NCI-H1092 (cell line): ENCODE measurements at regions not wholly inside any gene's neighbourhood (a gene's known extent, or its start where the extent isn't known, plus 50 kb on each side); places are given as distances from the start of the nearest gene placed in this dataset.
"Not testable (repeated sequence)": the region's sequence is repeated elsewhere in the genome, so short reads cannot be mapped to it uniquely, and the experiment has no call there.

Experiments used
- DNase-seq: peaks from one replicate; lab custom pipeline; 2025; lab: John Stamatoyannopoulos, UW

DNA sequence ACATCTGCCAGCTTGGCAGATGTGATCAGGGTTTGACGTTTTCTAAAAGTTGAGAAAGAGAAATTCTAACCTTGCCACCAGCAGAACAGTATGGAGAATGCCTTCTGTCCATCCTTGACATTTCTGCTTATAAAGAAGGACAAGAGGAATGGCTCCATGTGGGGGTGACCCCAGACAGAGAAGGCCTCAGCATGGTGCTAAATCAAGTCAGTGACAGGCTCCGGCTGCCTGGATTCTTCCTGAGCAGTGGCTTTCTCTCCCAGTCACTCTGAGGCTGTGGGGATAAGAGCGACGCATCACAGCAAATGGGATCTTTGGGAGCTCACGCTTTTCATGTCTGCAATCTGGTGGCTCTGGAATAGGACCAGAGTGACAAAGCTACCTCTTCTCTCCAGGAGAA is 640.2 kb upstream of the CAMK1G start:
- DNase-seq = no peak

DNA sequence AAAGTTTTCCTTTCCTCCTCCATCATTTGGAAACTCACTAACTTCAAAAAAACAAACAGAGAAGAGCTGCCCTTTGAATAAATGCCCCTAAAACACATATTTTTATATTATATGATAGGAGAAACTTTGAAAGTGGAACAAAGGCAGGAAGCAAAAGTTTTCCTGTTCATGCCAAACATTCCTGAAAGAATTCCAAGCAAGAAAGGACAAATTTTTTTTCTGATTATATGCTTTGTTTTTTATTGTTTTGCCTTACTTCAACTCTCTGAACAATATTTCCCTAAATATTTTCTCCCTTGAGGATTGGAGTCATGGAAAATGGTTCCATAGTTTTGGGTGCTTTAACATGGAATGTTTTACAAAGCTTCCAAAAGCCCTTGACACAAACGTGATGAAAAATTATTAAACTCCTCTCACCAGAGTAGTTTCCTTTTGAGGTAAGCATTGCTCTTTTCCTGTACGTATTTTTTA is 638.5 kb upstream of the CAMK1G start:
- DNase-seq = no peak

GRCh38 chr1:208950206-208950605 is 633.3 kb upstream of the CAMK1G start:
- no peak for DNase-seq

GRCh38 chr1:208951026-208951525 is 632.4 kb upstream of the CAMK1G start:
- no peak for DNase-seq

DNA sequence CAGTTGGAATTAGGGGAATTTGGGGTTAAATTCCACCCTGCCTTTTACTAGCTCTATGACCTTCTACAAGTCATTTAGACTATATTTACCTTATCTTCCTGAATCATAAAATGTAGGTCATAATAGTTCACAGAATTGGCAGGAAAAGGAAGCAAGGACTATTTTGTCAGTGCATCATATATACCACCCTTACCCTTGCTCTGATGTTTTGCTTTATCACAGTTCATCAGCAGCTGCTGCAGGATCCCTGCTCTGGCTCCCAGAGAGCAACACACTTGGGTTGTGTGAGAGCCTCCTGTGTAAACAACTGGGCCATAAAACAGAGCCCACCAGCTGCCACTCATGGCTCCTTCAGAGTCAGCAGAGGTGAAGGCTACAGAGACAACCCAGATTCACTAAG is 631.6 kb upstream of the CAMK1G start:
- DNase-seq = peak; percentile 89

DNA sequence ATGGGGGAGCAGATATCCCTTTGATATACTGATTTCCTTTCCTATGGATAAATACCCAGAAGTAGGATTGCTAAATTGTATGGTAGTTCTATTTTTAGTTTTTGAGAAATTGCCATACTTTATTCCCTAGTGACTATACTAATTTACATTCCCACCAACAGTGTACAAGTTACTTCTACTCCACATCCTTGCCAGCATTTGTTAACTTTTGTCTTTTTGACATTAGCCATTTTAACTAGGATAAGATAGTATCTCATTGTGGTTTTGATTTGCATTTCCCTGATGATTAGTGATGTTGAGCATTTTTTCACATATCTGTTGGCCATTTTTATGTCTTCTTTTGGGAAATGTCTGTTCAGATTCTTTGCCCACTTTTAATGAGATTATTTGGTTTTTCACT is 620.6 kb upstream of the CAMK1G start:
- DNase-seq = no peak

DNA sequence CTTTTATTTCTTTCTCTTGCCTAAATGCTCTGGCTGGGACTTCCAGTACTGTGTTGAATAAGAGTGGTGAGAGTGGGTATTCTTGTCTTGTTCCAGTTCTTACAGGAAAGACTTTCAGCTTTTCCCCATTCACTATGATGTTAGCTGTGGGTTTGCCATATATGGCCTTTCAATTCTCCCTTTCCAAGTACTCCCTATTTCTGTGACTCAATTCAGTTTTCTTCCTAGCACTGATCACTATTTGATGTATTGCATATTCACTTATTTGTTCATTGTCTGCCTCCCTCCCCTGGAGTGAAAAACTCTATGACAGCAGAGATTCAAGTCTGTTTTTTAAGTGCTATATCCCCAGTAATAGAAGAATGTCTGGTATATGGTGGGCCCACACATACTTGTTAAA is 618.2 kb upstream of the CAMK1G start:
- DNase-seq = no peak

- DNase-seq = no peak
These were observed 616.2 kb upstream of the CAMK1G start for GRCh38 chr1:208967334-208967733.

- no peak for DNase-seq
These were observed 608.8 kb upstream of the CAMK1G start for GRCh38 chr1:208974717-208975116.

GRCh38 chr1:208975456-208975855 is 608.1 kb upstream of the CAMK1G start:
- no peak for DNase-seq

- no peak for DNase-seq
These were observed 606.5 kb upstream of the CAMK1G start for GRCh38 chr1:208977012-208977411.

DNA sequence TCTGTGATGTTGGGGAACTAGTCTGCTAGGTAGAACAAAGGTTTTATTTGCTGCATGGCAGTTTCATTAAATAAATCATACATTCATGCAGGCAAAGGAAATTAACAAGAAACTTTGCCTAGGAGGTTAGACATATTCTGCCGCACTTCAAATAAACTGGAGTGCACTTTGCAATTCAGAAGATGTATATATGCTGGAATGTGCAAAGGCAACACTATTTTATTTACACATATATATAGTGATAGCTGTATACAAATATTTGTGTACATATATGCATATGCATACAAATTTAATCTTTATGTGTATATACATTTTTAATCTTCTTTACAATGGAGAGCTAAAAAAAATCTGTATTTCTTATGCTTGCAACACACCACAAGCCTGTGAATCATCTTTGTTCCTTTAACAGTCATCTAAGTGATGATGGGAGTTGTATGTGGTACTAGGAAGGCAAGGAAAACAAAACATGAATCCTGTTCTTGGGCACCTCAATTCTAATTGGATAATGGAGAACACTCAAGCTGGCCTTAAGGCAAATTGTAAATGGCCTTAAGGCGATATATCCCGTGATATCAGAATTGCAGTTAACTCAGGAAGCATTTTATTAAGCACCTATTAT is 605.8 kb upstream of the CAMK1G start:
- no peak for DNase-seq

DNA sequence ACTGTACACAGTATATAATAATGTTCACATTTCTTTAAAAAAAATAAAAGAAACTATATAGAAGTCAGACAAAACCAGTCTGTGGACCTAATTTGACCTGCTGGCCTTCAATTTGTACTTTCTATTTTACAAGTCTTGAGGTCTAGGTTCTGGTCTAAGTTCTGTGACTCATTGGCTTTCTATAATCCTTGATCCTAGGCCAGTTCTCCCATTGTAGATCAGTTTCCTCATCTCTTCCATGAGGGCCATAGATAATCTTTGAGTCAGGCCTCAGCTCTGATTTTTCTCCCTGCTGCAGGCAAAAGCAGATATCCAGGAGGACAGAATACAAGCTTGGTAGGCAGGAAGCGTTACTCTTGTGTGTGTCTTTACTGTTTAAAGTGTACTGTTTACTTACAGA is 603.7 kb upstream of the CAMK1G start:
- DNase-seq = no peak

- no peak for DNase-seq
These were observed 602.9 kb upstream of the CAMK1G start for GRCh38 chr1:208980605-208981004.

- DNase-seq = no peak
These were observed 598.3 kb upstream of the CAMK1G start for GRCh38 chr1:208985231-208985630.

DNA sequence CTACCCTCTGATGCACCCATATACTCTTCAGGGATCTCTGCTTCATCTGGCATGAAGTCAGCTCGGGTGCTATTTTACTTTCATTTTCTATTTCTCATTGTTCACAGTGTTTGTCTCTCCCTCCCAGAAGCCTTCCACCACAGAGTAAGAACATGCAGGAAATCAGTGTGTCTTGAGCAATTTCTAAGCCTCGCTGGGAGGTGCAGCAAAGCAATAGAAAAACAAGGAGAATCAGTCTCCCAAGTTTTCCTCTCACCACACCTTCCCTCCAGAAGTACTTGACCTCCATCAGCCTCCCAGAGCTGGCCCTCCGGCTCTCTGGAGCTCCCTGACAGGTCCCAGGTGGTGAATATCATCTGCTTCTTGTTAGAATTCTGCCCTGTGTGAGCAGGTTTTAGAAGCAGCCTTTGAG is 594.7 kb upstream of the CAMK1G start:
- DNase-seq = peak; percentile 10

DNA sequence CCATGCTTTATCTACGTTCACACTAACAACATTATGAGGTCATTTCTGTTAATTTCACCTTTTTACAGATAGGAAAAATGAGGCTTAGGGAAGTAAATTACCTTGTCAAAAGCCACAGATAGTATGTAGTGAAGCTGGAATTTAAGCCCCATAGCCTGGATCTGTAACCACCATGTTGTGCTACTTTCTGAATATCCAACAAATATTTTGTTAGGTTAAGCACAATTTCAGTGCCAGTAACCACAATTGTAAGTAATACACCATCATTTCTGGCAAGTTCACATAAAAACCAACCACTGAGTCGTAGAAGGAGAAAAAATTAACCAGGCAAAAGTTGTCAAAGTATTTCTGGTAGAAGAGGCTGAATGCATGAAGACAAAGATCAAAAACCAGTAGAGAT is 593.1 kb upstream of the CAMK1G start:
- no peak for DNase-seq

DNA sequence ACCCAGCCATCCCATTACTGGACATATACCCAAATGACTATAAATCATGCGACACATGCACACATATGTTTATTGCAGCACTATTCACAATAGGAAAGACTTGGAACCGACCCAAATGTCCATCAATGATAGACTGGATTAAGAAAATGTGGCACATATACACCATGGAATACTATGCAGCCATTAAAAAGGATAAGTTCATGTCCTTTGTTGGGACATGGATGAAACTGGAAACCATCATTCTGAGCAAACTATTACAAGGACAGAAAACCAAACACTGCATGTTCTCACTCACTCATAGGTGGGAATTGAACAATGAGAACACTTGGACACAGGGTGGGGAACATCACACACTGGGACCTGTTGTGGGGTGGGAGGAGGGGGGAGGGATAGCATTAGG is 586.5 kb upstream of the CAMK1G start:
- DNase-seq = not testable (repeated sequence)

DNA sequence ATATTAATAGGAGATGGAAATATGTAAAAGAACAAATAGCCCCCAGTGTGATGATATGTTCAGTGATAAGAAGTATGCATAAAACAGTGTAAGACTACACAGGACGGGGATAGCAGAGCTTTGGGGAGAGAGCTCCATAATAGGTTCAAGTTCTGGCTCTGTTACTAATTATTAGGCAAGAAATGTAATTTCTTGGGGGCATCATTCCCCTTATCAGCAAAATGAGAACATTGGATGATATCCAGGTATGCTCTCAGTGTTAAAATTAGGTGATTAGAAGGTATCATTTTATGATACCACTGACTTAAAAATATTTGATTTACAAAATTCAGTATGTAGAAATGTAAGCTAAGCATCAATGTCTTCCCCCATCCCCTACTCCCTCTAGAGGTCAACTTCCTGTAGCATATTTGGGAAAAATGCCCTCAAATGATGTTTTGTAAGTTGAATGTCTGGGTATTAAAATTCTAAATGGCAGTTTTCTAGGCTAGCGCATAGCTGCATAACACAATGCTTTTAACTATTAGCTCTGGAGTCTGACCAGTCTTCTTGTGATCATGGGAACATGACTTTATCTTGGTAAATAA is 585.7 kb upstream of the CAMK1G start:
- DNase-seq = no peak

GRCh38 chr1:209008586-209008985 is 574.9 kb upstream of the CAMK1G start:
- no peak for DNase-seq

- DNase-seq = no peak
These were observed 572.9 kb upstream of the CAMK1G start for GRCh38 chr1:209010475-209011230.

DNA sequence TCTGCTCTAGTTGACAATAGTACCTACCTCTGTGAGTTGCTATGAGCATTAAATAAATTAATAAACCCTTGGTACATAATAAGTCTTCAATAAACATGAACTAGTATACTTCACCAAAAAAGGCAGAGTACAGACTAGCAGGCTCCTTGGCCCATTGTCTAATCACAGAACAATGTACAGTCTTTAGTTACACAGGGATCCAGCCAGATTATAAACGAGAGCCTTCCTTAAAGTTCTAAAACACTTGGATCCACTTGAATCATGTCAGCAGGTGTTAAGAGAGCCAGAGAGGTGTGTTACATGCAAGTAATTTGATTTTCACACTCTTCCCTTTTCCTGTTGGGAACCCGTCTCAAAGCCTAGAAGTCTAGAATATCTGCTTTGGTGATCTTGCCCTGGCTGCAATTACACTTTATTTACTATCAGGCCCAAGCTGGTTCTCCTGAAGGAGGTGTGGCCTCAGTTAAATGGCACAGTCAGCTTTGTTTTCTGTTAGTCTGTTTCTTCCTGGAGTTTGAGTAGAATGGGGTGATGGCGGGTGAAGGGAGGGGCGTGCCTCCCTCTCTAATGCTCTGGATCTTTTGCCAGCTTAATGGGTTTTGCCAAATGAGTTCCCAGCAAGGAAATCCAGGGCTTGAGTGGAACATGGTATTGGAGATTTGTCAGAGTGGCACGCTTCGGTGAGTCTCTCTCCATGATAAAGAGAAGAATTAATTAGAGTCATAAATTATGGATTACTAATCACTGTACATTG is 570.9 kb upstream of the CAMK1G start:
- DNase-seq = peak; percentile 61
